ENCODE measurements at regions not wholly inside any gene's neighbourhood (a gene's known extent, or its start where the extent isn't known, plus 50 kb on each side); places are given as distances from the start of the nearest gene placed in this dataset.

- no peak overlapping the region for H3K27ac Mint-ChIP-seq
- Histone ChIP-seq H4K20me1 (ENCODE audit: control insufficient read depth, insufficient read depth, low read length, poor library complexity, severe bottlenecking) (no peaks in the 10 kb centered on the region), H3K27me3 (replicated peaks in 1 of 4; ENCODE audit: control extremely low read depth in 1 of 4, control insufficient read depth in 3 of 4, insufficient read depth in 4 of 4, low read length in 3 of 4) (no peaks in the 10 kb centered on the region), H3K4me3 (ENCODE audit: control extremely low read depth in 1 of 5, extremely low read depth in 1 of 5, insufficient read depth in 1 of 5, low read depth in 2 of 5, low read length in 4 of 5) (no peak overlapping the region), H2AFZ (ENCODE audit: insufficient read depth, low read depth, low read length, poor library complexity, severe bottlenecking) (no peak overlapping the region), H3K36me3 (replicated peaks in 1 of 2; ENCODE audit: control extremely low read depth in 1 of 2, control insufficient read depth in 1 of 2, extremely low read depth in 1 of 2, insufficient read depth in 2 of 2, low read length in 1 of 2) (no peaks in the 10 kb centered on the region), H3K79me2 (ENCODE audit: control insufficient read depth, insufficient read depth, low read length) (no peaks in the 10 kb centered on the region), H3K9me3 (ENCODE audit: control extremely low read depth in 1 of 3, control insufficient read depth in 2 of 3, insufficient read depth in 1 of 3, low read length in 2 of 3) (peaks cover 0 to 6% (median 0%) of the 10 kb centered on the region in 3 donors), H3K4me1 (ENCODE audit: control insufficient read depth in 2 of 2, insufficient read depth in 2 of 2, low read length in 2 of 2) (no peaks in the 10 kb centered on the region), H3K27ac (ENCODE audit: low read length in 2 of 2) (no peak overlapping the region), H3K4me2 (replicated peaks; ENCODE audit: low read depth, low read length, poor library complexity, severe bottlenecking) (no peak overlapping the region), H3K9ac (ENCODE audit: low read length) (no peak overlapping the region)
- WGBS (ENCODE audit: insufficient coverage), result 82% methylated on average over 10 of the region's 10 CpGs
- CTCF ChIA-PET, result no interaction called here
- no peak for ATAC-seq (ENCODE audit: low read depth)
- H3K27me3 Mint-ChIP-seq, result peaks cover 3% of the 10 kb centered on the region
- H3K4me3 Mint-ChIP-seq, result no peak overlapping the region
- no peaks in the 10 kb centered on the region for H3K4me1 Mint-ChIP-seq
- POLR2A ChIA-PET, result no interaction called here
- intact Hi-C loops (cut with micrococcal nuclease), result no loop called here
- no peaks in the 10 kb centered on the region for H3K9me3 Mint-ChIP-seq (ENCODE audit: insufficient read depth)
- no peak for TF ChIP-seq CTCF (IDR thresholded peaks at IDR 0.05)
- no peak for TF ChIP-seq EZH2 (IDR thresholded peaks at IDR 0.05; ENCODE audit: borderline replicate concordance, insufficient read depth, low read depth, low read length, poor library complexity, severe bottlenecking)
- no peak for DNase-seq
Observed at GRCh38 chr7:156464339-156464738, 176.2 kb upstream of the RNF32 start.

GRCh38 chr7:156463280-156463679 lies 177.3 kb upstream of the RNF32 start:
- ATAC-seq (ENCODE audit: low read depth), result no peak
- no peaks in the 10 kb centered on the region for H3K9me3 Mint-ChIP-seq (ENCODE audit: insufficient read depth)
- H3K4me1 ChIP-seq (ENCODE audit: control insufficient read depth in 2 of 2, insufficient read depth in 2 of 2, low read length in 2 of 2), result no peaks in the 10 kb centered on the region
- H3K79me2 ChIP-seq (ENCODE audit: control insufficient read depth, insufficient read depth, low read length), result no peaks in the 10 kb centered on the region
- H3K4me1 Mint-ChIP-seq, result no peaks in the 10 kb centered on the region
- no peak overlapping the region for H3K4me3 Mint-ChIP-seq
- H4K20me1 ChIP-seq (ENCODE audit: control insufficient read depth, insufficient read depth, low read length, poor library complexity, severe bottlenecking), result no peaks in the 10 kb centered on the region
- no peaks in the 10 kb centered on the region for H3K36me3 ChIP-seq (replicated peaks in 1 of 2; ENCODE audit: control extremely low read depth in 1 of 2, control insufficient read depth in 1 of 2, extremely low read depth in 1 of 2, insufficient read depth in 2 of 2, low read length in 1 of 2)
- H3K9ac ChIP-seq (ENCODE audit: low read length), result no peak overlapping the region
- ChIA-PET POLR2A (no interaction called here), CTCF (no interaction called here)
- H3K9me3 ChIP-seq (ENCODE audit: control extremely low read depth in 1 of 3, control insufficient read depth in 2 of 3, insufficient read depth in 1 of 3, low read length in 2 of 3), result peaks cover 0 to 6% (median 0%) of the 10 kb centered on the region in 3 donors
- H3K27ac ChIP-seq (ENCODE audit: low read length in 2 of 2), result no peak overlapping the region
- H3K4me2 ChIP-seq (replicated peaks; ENCODE audit: low read depth, low read length, poor library complexity, severe bottlenecking), result no peak overlapping the region
- no peaks in the 10 kb centered on the region for H3K27me3 ChIP-seq (replicated peaks in 1 of 4; ENCODE audit: control extremely low read depth in 1 of 4, control insufficient read depth in 3 of 4, insufficient read depth in 4 of 4, low read length in 3 of 4)
- no peak for DNase-seq
- intact Hi-C loops (cut with micrococcal nuclease), result no loop called here
- H3K4me3 ChIP-seq (ENCODE audit: control extremely low read depth in 1 of 5, extremely low read depth in 1 of 5, insufficient read depth in 1 of 5, low read depth in 2 of 5, low read length in 4 of 5), result no peak overlapping the region
- TF ChIP-seq EZH2 (IDR thresholded peaks at IDR 0.05; ENCODE audit: borderline replicate concordance, insufficient read depth, low read depth, low read length, poor library complexity, severe bottlenecking) (no peak), CTCF (IDR thresholded peaks at IDR 0.05) (no peak)
- no peak overlapping the region for H2AFZ ChIP-seq (ENCODE audit: insufficient read depth, low read depth, low read length, poor library complexity, severe bottlenecking)
- H3K27ac Mint-ChIP-seq, result no peak overlapping the region
- H3K27me3 Mint-ChIP-seq, result peaks cover 3% of the 10 kb centered on the region
- 66% methylated on average over 9 of the region's 9 CpGs for WGBS (ENCODE audit: insufficient coverage)

All from B cell (primary cell).